ENCODE measurements at regions not wholly inside any gene's neighbourhood (a gene's known extent, or its start where the extent isn't known, plus 50 kb on each side); places are given as distances from the start of the nearest gene placed in this dataset.

DNA sequence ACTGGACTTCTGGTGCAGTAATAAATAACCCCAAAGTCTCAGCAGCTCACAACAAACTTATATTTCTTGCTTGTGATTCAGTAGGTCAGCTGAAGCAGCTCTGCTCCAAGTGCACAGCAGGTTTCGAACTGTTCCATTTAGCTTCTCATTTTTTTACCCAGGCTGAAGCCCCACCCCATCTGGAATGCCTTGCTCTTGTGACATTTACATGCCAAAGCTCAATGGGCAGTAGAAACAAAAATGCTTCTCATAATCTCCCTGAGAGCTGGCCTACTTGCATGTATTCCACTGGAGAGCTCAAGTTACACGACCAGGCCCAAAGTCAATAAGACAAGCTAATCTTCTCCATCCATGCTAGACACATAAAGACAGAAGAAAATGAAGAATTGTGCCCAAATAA, 165.2 kb downstream of the HAO1 start:
- Histone ChIP-seq H3K4me1 (ENCODE audit: control insufficient read depth in 5 of 5, insufficient read depth in 5 of 5, low read length in 5 of 5) (no peaks in the 10 kb centered on the region), H3K9me3 (ENCODE audit: control insufficient read depth in 4 of 4, insufficient read depth in 3 of 4, low read length in 3 of 4) (peaks cover 0 to 10% (median 2%) of the 10 kb centered on the region in 4 donors), H3K9ac (ENCODE audit: insufficient read depth in 1 of 2, low read length in 2 of 2) (no peak overlapping the region), H3K27me3 (ENCODE audit: control insufficient read depth in 3 of 3, insufficient read depth in 3 of 3, low read length in 2 of 3) (no peaks in the 10 kb centered on the region), H3K36me3 (ENCODE audit: control insufficient read depth in 4 of 4, insufficient read depth in 4 of 4, low read length in 4 of 4) (no peaks in the 10 kb centered on the region), H3K4me3 (no peak overlapping the region), H3K27ac (ENCODE audit: low read depth in 1 of 2, low read length in 1 of 2) (no peak overlapping the region)
- WGBS, 2 donors, result 65 to 68% methylated on average over 2 of the region's 2 CpGs
- DNase-seq (no peak), ATAC-seq (ENCODE audit: insufficient read depth, low FRiP score) (no peak)
- TF ChIP-seq, protein P1, sequence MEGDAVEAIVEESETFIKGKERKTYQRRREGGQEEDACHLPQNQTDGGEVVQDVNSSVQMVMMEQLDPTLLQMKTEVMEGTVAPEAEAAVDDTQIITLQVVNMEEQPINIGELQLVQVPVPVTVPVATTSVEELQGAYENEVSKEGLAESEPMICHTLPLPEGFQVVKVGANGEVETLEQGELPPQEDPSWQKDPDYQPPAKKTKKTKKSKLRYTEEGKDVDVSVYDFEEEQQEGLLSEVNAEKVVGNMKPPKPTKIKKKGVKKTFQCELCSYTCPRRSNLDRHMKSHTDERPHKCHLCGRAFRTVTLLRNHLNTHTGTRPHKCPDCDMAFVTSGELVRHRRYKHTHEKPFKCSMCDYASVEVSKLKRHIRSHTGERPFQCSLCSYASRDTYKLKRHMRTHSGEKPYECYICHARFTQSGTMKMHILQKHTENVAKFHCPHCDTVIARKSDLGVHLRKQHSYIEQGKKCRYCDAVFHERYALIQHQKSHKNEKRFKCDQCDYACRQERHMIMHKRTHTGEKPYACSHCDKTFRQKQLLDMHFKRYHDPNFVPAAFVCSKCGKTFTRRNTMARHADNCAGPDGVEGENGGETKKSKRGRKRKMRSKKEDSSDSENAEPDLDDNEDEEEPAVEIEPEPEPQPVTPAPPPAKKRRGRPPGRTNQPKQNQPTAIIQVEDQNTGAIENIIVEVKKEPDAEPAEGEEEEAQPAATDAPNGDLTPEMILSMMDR (IDR thresholded peaks at IDR 0.05; ENCODE audit: control extremely low read depth, extremely low read depth), result no peak

DNA sequence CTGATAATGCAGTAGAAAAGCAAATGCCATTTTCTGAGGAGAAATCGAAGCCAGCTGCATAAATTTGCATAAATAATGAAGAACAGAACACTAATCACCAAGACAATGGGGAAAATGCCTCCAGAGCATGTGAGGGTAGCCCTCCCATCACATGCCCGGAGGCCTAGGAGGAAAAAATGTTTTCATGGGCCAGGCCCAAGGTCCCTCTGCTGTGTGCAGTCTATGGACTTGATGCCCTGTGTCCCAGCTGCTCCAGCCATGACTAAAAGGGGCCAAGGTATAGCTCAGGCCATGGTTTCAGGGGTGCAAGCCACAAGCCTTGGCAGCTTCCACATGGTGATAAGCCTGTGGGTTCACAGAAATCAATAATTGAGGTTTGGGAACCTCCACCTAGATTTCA, 164.1 kb downstream of the HAO1 start:
- DNase-seq (no peak), ATAC-seq (ENCODE audit: insufficient read depth, low FRiP score) (no peak)
- peaks cover 0 to 10% (median 2%) of the 10 kb centered on the region in 4 donors for H3K9me3 ChIP-seq (ENCODE audit: control insufficient read depth in 4 of 4, insufficient read depth in 3 of 4, low read length in 3 of 4)
- no peak overlapping the region for H3K9ac ChIP-seq (ENCODE audit: insufficient read depth in 1 of 2, low read length in 2 of 2)
- no peaks in the 10 kb centered on the region for H3K36me3 ChIP-seq (ENCODE audit: control insufficient read depth in 4 of 4, insufficient read depth in 4 of 4, low read length in 4 of 4)
- no peak overlapping the region for H3K4me3 ChIP-seq
- no peak overlapping the region for H3K27ac ChIP-seq (ENCODE audit: low read depth in 1 of 2, low read length in 1 of 2)
- H3K27me3 ChIP-seq (ENCODE audit: control insufficient read depth in 3 of 3, insufficient read depth in 3 of 3, low read length in 2 of 3), result no peaks in the 10 kb centered on the region
- WGBS, 2 donors, result 73 to 80% methylated on average over 2 of the region's 2 CpGs
- no peaks in the 10 kb centered on the region for H3K4me1 ChIP-seq (ENCODE audit: control insufficient read depth in 5 of 5, insufficient read depth in 5 of 5, low read length in 5 of 5)
- TF ChIP-seq, protein P1 (IDR thresholded peaks at IDR 0.05; ENCODE audit: control extremely low read depth, extremely low read depth), result no peak

GRCh38 chr20:7790189-7790588, 150.1 kb downstream of the HAO1 start:
- no peak overlapping the region for H3K4me3 ChIP-seq
- WGBS, 2 donors, result 78 to 85% methylated on average over 2 of the region's 2 CpGs
- H3K27me3 ChIP-seq (ENCODE audit: control insufficient read depth in 3 of 3, insufficient read depth in 3 of 3, low read length in 2 of 3), result no peaks in the 10 kb centered on the region
- no peaks in the 10 kb centered on the region for H3K9me3 ChIP-seq (ENCODE audit: control insufficient read depth in 4 of 4, insufficient read depth in 3 of 4, low read length in 3 of 4)
- no peak for DNase-seq
- H3K27ac ChIP-seq (ENCODE audit: low read depth in 1 of 2, low read length in 1 of 2), result no peak overlapping the region
- no peaks in the 10 kb centered on the region for H3K36me3 ChIP-seq (ENCODE audit: control insufficient read depth in 4 of 4, insufficient read depth in 4 of 4, low read length in 4 of 4)
- no peak overlapping the region for H3K9ac ChIP-seq (ENCODE audit: insufficient read depth in 1 of 2, low read length in 2 of 2)
- TF ChIP-seq, protein P1 (IDR thresholded peaks at IDR 0.05; ENCODE audit: control extremely low read depth, extremely low read depth), result no peak
- no peaks in the 10 kb centered on the region for H3K4me1 ChIP-seq (ENCODE audit: control insufficient read depth in 5 of 5, insufficient read depth in 5 of 5, low read length in 5 of 5)
- no peak for ATAC-seq (ENCODE audit: insufficient read depth, low FRiP score)

DNA sequence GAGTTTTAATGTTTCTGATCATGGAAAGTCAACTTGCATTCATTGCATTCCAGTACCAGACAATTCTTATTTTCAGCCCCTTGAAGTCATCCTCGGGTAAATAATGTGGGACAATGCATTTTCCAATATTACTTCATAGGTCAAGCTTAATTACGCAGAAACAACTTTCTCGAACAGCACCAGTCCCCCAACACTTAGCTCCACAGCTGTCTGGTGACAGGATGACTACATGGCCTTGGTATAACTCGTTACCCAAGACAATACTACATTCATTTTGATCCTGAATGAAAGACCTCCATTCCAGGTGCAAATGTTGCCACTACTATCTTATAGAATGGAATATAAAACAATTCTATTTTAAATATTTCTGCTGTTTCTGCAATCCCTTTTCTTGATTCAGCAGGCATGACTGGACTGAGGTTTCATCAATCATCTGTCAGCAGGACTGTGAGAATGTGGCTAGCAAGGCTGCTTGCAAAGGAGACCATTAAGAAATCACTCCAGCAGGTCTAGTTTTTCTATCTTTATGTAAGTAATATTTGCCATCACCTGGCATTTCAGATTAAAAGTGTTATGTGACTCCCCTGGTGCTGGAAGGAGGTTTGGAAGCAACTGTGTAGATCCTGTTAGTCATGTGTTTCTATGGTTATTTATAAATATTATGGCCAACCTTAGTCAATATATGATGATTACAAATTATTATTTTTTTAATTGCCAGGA, 147.9 kb downstream of the HAO1 start:
- ATAC-seq (ENCODE audit: insufficient read depth, low FRiP score), result no peak
- no peak overlapping the region for H3K27ac ChIP-seq (ENCODE audit: low read depth in 1 of 2, low read length in 1 of 2)

More for the DNA sequence above, 147.9 kb downstream of the HAO1 start:
- Histone ChIP-seq H3K4me3 (no peak overlapping the region), H3K9me3 (ENCODE audit: control insufficient read depth in 4 of 4, insufficient read depth in 3 of 4, low read length in 3 of 4) (no peaks in the 10 kb centered on the region), H3K36me3 (ENCODE audit: control insufficient read depth in 4 of 4, insufficient read depth in 4 of 4, low read length in 4 of 4) (no peaks in the 10 kb centered on the region), H3K9ac (ENCODE audit: insufficient read depth in 1 of 2, low read length in 2 of 2) (no peak overlapping the region), H3K27me3 (ENCODE audit: control insufficient read depth in 3 of 3, insufficient read depth in 3 of 3, low read length in 2 of 3) (no peaks in the 10 kb centered on the region), H3K4me1 (ENCODE audit: control insufficient read depth in 5 of 5, insufficient read depth in 5 of 5, low read length in 5 of 5) (no peaks in the 10 kb centered on the region)
- TF ChIP-seq, protein P1 (IDR thresholded peaks at IDR 0.05; ENCODE audit: control extremely low read depth, extremely low read depth), result no peak
- WGBS, 2 donors, result 83 to 86% methylated on average over 4 of the region's 4 CpGs
- DNase-seq, result no peak

All from lung (tissue), 11 donors.